ENCODE measurements at regions not wholly inside any gene's neighbourhood (a gene's known extent, or its start where the extent isn't known, plus 50 kb on each side); places are given as distances from the start of the nearest gene placed in this dataset.

DNA sequence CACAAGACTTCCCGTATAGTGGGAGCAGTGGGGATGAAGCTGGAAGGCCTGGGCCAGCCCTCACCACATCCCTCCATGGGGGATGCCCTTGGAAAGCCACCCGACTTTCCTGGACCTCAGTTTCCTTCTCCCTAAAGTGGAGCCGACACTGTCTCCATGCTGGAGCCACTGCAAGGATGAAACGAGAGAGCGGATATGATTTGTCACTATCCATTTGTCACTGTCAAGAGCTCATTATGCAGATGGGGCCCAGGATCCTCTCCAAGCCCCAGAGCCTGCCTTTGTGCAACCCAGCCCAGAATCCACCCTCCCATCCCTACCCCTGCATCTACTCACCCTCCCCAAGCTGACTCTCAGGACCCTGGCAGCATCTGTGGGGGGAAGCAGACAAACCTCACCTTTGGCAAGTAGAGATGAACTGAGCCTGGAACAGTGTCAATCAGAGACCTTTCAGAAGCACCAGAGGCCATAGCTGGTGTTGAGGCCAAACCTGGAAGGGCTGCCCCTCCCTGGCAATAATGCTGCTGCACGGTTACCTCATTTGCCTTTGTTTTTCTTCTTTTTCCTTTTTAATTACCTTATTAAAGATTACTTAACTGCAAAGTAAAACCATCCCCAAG lies 287.7 kb upstream of the RTL1 start (continued):
- TF ChIP-seq IRF3 (IDR thresholded peaks at IDR 0.05; ENCODE audit: low read depth, low read length): no peak
- TF ChIP-seq TEAD4 (IDR thresholded peaks at IDR 0.05; ENCODE audit: borderline replicate concordance, insufficient read depth): no peak
- TF ChIP-seq PBX3 (IDR thresholded peaks at IDR 0.05): no peak
- TF ChIP-seq NFIC (IDR thresholded peaks at IDR 0.05; ENCODE audit: borderline replicate concordance): no peak
- TF ChIP-seq MXI1 (IDR thresholded peaks at IDR 0.05; ENCODE audit: low read depth, low read length): no peak

GRCh38 chr14:101191721-101192660 lies 288.5 kb upstream of the RTL1 start:
- no peaks in the 10 kb centered on the region for H4K20me1 ChIP-seq (ENCODE audit: insufficient read depth)
- H2AFZ ChIP-seq (ENCODE audit: low read depth): no peak overlapping the region
- no peak overlapping the region for H3K4me2 ChIP-seq
- H3K4me3 ChIP-seq (ENCODE audit: low read depth in 2 of 2, low read length in 1 of 2): no peak overlapping the region
- WGBS (ENCODE audit: low lambda C conversion rate): 43% methylated on average over 14 of the region's 15 CpGs
- no peaks in the 10 kb centered on the region for H3K27me3 ChIP-seq (ENCODE audit: insufficient read depth)
- no peak for DNase-seq
- ChIA-PET POLR2A (no interaction called here), CTCF (interaction anchor here (1.7 kb wide), 1 partner anchor 9 kb away, joined by 5 read pairs; no protein-coding TSS in a partner anchor)
- H3K79me2 ChIP-seq (ENCODE audit: insufficient read depth): no peaks in the 10 kb centered on the region
- no peaks in the 10 kb centered on the region for H3F3A ChIP-seq (replicated peaks; ENCODE audit: insufficient read depth)
- H3K9ac ChIP-seq: no peak overlapping the region
- H3K27ac ChIP-seq (ENCODE audit: low read depth in 2 of 2, low read length in 1 of 2): no peak overlapping the region
- peaks cover 0 to 22% of the 10 kb centered on the region in 2 experiments; a peak in 1 of 4 replicates for H3K4me1 ChIP-seq (ENCODE audit: control insufficient read depth in 1 of 2, insufficient read depth in 2 of 2, low read depth in 1 of 2, low read length in 1 of 2)
- H3K36me3 ChIP-seq (replicated peaks in 1 of 2; ENCODE audit: control insufficient read depth in 1 of 2, insufficient read depth in 2 of 2, low read length in 1 of 2): no peaks in the 10 kb centered on the region
- no peaks in the 10 kb centered on the region for H3K9me3 ChIP-seq
- H3K9me2 ChIP-seq: no peaks in the 10 kb centered on the region
- TF ChIP-seq ZBTB33 (IDR thresholded peaks at IDR 0.05; ENCODE audit: borderline replicate concordance, low read depth) (no peak), GABPA (IDR thresholded peaks at IDR 0.05; ENCODE audit: low read depth) (no peak), FOSL2 (IDR thresholded peaks at IDR 0.05; ENCODE audit: borderline replicate concordance, low read depth) (no peak), SIN3A (IDR thresholded peaks at IDR 0.05; ENCODE audit: borderline replicate concordance, low read depth, low read length) (no peak), RFX5 (IDR thresholded peaks at IDR 0.05; ENCODE audit: low read length) (no peak), TEAD4 (IDR thresholded peaks at IDR 0.05; ENCODE audit: borderline replicate concordance, insufficient read depth) (no peak), JUND (IDR thresholded peaks at IDR 0.05) (no peak), TAF1 (IDR thresholded peaks at IDR 0.05; ENCODE audit: borderline replicate concordance, low read depth, low read length) (no peak), YY1 (IDR thresholded peaks at IDR 0.05; ENCODE audit: low read depth) (no peak), REST (IDR thresholded peaks at IDR 0.05; ENCODE audit: low read depth, low read length) (no peak), ELF1 (IDR thresholded peaks at IDR 0.05) (no peak), PBX3 (IDR thresholded peaks at IDR 0.05) (no peak), FOXJ3 (CRISPR knock-in tag; IDR thresholded peaks at IDR 0.05) (no peak)
- TF ChIP-seq, protein P1, sequence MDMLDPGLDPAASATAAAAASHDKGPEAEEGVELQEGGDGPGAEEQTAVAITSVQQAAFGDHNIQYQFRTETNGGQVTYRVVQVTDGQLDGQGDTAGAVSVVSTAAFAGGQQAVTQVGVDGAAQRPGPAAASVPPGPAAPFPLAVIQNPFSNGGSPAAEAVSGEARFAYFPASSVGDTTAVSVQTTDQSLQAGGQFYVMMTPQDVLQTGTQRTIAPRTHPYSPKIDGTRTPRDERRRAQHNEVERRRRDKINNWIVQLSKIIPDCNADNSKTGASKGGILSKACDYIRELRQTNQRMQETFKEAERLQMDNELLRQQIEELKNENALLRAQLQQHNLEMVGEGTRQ (IDR thresholded peaks at IDR 0.05; ENCODE audit: borderline replicate concordance, low read depth, low read length): no peak
- TF ChIP-seq, protein P2, sequence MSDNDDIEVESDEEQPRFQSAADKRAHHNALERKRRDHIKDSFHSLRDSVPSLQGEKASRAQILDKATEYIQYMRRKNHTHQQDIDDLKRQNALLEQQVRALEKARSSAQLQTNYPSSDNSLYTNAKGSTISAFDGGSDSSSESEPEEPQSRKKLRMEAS (IDR thresholded peaks at IDR 0.05; ENCODE audit: low read depth): no peak

All from SK-N-SH (cell line).